ENCODE measurements at regions not wholly inside any gene's neighbourhood (a gene's known extent, or its start where the extent isn't known, plus 50 kb on each side); places are given as distances from the start of the nearest gene placed in this dataset.

- Histone ChIP-seq H3K4me1 (ENCODE audit: insufficient read depth, low read length) (no peaks in the 10 kb centered on the region), H3K4me3 (ENCODE audit: low read length) (no peak overlapping the region), H3K9me3 (ENCODE audit: low read length) (no peaks in the 10 kb centered on the region), H2AFZ (ENCODE audit: low read depth, low read length) (no peak overlapping the region), H3K36me3 (ENCODE audit: insufficient read depth, low read length) (no peaks in the 10 kb centered on the region), H3K27me3 (ENCODE audit: insufficient read depth, low read length) (no peaks in the 10 kb centered on the region)
Measured at GRCh38 chr7:67955061-67955460, 958.4 kb downstream of the TYW1 start.

DNA sequence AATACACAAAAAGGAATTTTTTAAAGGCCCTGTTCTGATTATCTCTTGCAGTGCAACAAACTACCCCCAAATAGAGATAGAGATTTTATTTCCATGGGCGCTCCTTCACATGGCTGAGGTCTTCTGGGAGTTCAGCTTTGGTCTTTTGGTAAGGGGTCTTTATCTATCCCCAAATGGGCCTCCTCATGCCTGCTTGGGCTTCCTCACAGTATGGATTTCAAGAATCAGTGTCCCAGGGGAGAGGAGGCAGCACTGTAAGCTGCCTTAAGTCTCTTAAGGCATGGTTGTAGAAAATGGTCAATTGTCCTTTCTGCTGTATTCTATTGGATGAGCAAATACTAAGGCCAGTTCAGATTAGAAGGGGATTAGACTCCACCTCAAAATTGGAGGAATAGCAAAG, 966.2 kb downstream of the TYW1 start:
- Histone ChIP-seq H2AFZ (ENCODE audit: low read depth, low read length) (no peak overlapping the region), H3K36me3 (ENCODE audit: insufficient read depth, low read length) (no peaks in the 10 kb centered on the region), H3K4me1 (ENCODE audit: insufficient read depth, low read length) (no peaks in the 10 kb centered on the region), H3K27me3 (ENCODE audit: insufficient read depth, low read length) (no peaks in the 10 kb centered on the region), H3K4me3 (ENCODE audit: low read length) (no peak overlapping the region), H3K9me3 (ENCODE audit: low read length) (no peaks in the 10 kb centered on the region)

GRCh38 chr7:67976490-67976889, 979.9 kb downstream of the TYW1 start:
- Histone ChIP-seq H3K4me3 (ENCODE audit: low read length) (no peak overlapping the region), H3K36me3 (ENCODE audit: insufficient read depth, low read length) (no peaks in the 10 kb centered on the region), H3K27me3 (ENCODE audit: insufficient read depth, low read length) (no peaks in the 10 kb centered on the region), H3K9me3 (ENCODE audit: low read length) (no peaks in the 10 kb centered on the region), H2AFZ (ENCODE audit: low read depth, low read length) (no peak overlapping the region), H3K4me1 (ENCODE audit: insufficient read depth, low read length) (no peaks in the 10 kb centered on the region)

DNA sequence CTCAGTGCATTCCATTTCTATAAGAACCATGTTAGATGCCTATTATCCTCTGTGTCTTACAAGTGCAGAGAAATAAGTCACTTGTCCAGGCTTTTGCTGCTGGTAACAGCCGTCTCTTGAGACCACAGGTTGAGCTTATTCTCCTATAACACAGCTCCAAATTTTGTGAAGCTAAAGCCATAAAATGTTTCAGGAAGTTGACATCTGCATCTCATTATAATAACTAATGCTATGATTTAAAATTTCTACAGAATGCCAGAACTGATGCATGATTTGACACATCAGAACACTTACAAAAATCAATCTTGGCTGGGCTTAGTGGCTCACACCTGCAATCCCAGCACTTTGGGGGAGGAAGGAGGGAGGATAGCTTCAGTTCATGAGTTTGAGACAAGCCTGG, 986.9 kb downstream of the TYW1 start:
- no peaks in the 10 kb centered on the region for H3K4me1 ChIP-seq (ENCODE audit: insufficient read depth, low read length)
- no peaks in the 10 kb centered on the region for H3K36me3 ChIP-seq (ENCODE audit: insufficient read depth, low read length)
- no peak overlapping the region for H2AFZ ChIP-seq (ENCODE audit: low read depth, low read length)

GRCh38 chr7:67984326-67984725, 987.7 kb downstream of the TYW1 start:
- Histone ChIP-seq H2AFZ (ENCODE audit: low read depth, low read length) (no peak overlapping the region), H3K36me3 (ENCODE audit: insufficient read depth, low read length) (no peaks in the 10 kb centered on the region), H3K4me1 (ENCODE audit: insufficient read depth, low read length) (no peaks in the 10 kb centered on the region), H3K9me3 (ENCODE audit: low read length) (no peaks in the 10 kb centered on the region), H3K4me3 (ENCODE audit: low read length) (no peak overlapping the region), H3K27me3 (ENCODE audit: insufficient read depth, low read length) (no peaks in the 10 kb centered on the region)

More for the DNA sequence above, 986.9 kb downstream of the TYW1 start:
- Histone ChIP-seq H3K9me3 (ENCODE audit: low read length) (no peaks in the 10 kb centered on the region), H3K27me3 (ENCODE audit: insufficient read depth, low read length) (no peaks in the 10 kb centered on the region), H3K4me3 (ENCODE audit: low read length) (no peak overlapping the region)

- Histone ChIP-seq H3K4me1 (ENCODE audit: insufficient read depth, low read length) (no peaks in the 10 kb centered on the region), H3K27me3 (ENCODE audit: insufficient read depth, low read length) (no peaks in the 10 kb centered on the region), H3K36me3 (ENCODE audit: insufficient read depth, low read length) (no peaks in the 10 kb centered on the region), H2AFZ (ENCODE audit: low read depth, low read length) (no peak overlapping the region), H3K4me3 (ENCODE audit: low read length) (no peak overlapping the region), H3K9me3 (ENCODE audit: low read length) (no peaks in the 10 kb centered on the region)
Measured at GRCh38 chr7:67989142-67989541, 992.5 kb downstream of the TYW1 start.

- no peaks in the 10 kb centered on the region for H3K27me3 ChIP-seq (ENCODE audit: insufficient read depth, low read length)
- no peaks in the 10 kb centered on the region for H3K36me3 ChIP-seq (ENCODE audit: insufficient read depth, low read length)
- no peak overlapping the region for H2AFZ ChIP-seq (ENCODE audit: low read depth, low read length)
- H3K9me3 ChIP-seq (ENCODE audit: low read length) = no peaks in the 10 kb centered on the region
- no peak overlapping the region for H3K4me3 ChIP-seq (ENCODE audit: low read length)
- no peaks in the 10 kb centered on the region for H3K4me1 ChIP-seq (ENCODE audit: insufficient read depth, low read length)
Measured at GRCh38 chr7:67990003-67990402, 993.4 kb downstream of the TYW1 start.

DNA sequence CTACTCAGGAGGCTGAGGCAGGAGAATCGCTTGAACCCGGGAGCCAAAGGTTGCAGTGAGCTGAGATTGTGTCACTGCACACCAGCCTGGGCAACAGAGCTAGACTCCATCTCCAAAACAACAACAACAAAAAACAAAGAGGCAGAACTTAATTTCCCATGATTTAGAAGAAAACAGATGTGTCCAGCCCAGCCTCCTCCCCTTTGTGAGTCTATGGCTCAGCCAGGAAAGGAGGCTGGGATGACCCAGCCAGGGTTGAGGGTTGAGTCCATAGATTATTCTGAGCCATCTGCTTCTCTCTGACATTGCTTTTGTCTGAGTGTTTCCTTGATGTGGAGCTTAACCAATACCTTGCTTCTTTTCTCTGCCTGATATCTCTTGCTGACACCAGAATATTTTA, 994.1 kb downstream of the TYW1 start:
- Histone ChIP-seq H3K9me3 (ENCODE audit: low read length) (no peaks in the 10 kb centered on the region), H2AFZ (ENCODE audit: low read depth, low read length) (no peak overlapping the region), H3K36me3 (ENCODE audit: insufficient read depth, low read length) (no peaks in the 10 kb centered on the region), H3K27me3 (ENCODE audit: insufficient read depth, low read length) (no peaks in the 10 kb centered on the region), H3K4me1 (ENCODE audit: insufficient read depth, low read length) (no peaks in the 10 kb centered on the region), H3K4me3 (ENCODE audit: low read length) (no peak overlapping the region)

DNA sequence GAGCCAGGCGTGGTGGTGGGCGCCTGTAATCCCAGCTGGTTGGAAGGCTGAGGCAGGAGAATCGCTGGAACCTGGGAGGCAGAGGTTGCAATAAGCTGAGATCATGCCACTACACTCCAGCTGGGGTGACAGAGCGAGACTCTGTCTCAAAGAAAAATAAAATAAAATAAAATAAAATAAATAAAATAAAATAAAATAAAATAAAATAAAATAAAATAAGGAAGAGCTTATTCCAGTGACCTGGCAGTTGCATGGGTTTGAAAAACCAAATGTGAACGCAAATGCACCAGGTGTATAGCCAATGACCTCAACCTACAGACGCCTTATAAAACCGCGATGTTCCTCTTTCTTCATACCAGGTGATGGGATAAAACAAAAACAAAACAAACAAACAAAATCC, 995.7 kb downstream of the TYW1 start:
- Histone ChIP-seq H2AFZ (ENCODE audit: low read depth, low read length) (no peak overlapping the region), H3K9me3 (ENCODE audit: low read length) (no peaks in the 10 kb centered on the region), H3K4me1 (ENCODE audit: insufficient read depth, low read length) (no peaks in the 10 kb centered on the region), H3K36me3 (ENCODE audit: insufficient read depth, low read length) (no peaks in the 10 kb centered on the region), H3K27me3 (ENCODE audit: insufficient read depth, low read length) (no peaks in the 10 kb centered on the region), H3K4me3 (ENCODE audit: low read length) (no peak overlapping the region)

DNA sequence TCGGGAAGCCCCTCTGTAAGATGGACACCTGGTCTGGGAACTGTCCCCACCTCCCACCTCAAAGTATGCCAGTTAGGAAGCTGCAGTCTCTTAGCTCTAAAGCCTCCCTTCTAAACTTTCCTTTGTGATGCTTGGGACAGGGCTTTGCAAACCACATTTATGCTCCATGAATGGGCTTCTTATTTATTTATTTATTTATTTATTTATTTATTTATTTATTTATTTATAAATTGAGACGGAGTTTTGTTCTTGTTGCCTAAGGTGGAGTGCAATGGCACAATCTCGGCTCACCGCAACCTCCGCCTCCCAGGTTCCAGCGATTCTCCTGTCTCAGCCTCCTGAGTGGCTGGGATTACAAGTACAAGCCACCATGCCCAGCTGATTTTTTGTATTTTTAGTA, 1009.4 kb downstream of the TYW1 start:
- H3K36me3 ChIP-seq (ENCODE audit: insufficient read depth, low read length) = no peaks in the 10 kb centered on the region
- no peak overlapping the region for H3K4me3 ChIP-seq (ENCODE audit: low read length)
- no peak overlapping the region for H2AFZ ChIP-seq (ENCODE audit: low read depth, low read length)
- no peaks in the 10 kb centered on the region for H3K9me3 ChIP-seq (ENCODE audit: low read length)
- H3K27me3 ChIP-seq (ENCODE audit: insufficient read depth, low read length) = no peaks in the 10 kb centered on the region
- H3K4me1 ChIP-seq (ENCODE audit: insufficient read depth, low read length) = no peaks in the 10 kb centered on the region

DNA sequence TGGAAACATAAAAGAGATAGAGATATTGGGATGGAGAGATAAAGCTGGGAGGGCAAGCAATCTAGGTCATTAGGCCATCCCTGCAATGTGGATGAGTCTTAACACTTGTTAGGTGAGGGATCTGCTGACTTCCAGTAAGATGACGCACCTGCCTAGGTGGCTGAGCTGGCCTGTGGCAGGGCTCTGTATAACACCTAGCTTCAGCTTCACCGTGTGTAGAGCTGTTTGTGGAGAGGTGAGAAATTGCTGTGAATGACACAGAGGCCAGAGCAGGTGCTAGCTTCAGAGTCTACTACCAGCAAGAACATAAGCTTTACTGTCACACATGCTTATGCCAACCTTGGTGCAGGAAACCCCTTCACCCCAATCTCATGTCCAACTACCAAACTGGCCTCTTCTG, 1010.0 kb downstream of the TYW1 start:
- no peaks in the 10 kb centered on the region for H3K36me3 ChIP-seq (ENCODE audit: insufficient read depth, low read length)
- no peak overlapping the region for H2AFZ ChIP-seq (ENCODE audit: low read depth, low read length)
- no peaks in the 10 kb centered on the region for H3K9me3 ChIP-seq (ENCODE audit: low read length)
- H3K27me3 ChIP-seq (ENCODE audit: insufficient read depth, low read length) = no peaks in the 10 kb centered on the region
- H3K4me3 ChIP-seq (ENCODE audit: low read length) = no peak overlapping the region
- no peaks in the 10 kb centered on the region for H3K4me1 ChIP-seq (ENCODE audit: insufficient read depth, low read length)

GRCh38 chr7:68009716-68010115, 1013.1 kb downstream of the TYW1 start:
- H3K4me1 ChIP-seq (ENCODE audit: insufficient read depth, low read length) = no peaks in the 10 kb centered on the region
- no peaks in the 10 kb centered on the region for H3K27me3 ChIP-seq (ENCODE audit: insufficient read depth, low read length)
- H3K36me3 ChIP-seq (ENCODE audit: insufficient read depth, low read length) = no peaks in the 10 kb centered on the region
- no peak overlapping the region for H3K4me3 ChIP-seq (ENCODE audit: low read length)
- no peak overlapping the region for H2AFZ ChIP-seq (ENCODE audit: low read depth, low read length)
- H3K9me3 ChIP-seq (ENCODE audit: low read length) = no peaks in the 10 kb centered on the region

DNA sequence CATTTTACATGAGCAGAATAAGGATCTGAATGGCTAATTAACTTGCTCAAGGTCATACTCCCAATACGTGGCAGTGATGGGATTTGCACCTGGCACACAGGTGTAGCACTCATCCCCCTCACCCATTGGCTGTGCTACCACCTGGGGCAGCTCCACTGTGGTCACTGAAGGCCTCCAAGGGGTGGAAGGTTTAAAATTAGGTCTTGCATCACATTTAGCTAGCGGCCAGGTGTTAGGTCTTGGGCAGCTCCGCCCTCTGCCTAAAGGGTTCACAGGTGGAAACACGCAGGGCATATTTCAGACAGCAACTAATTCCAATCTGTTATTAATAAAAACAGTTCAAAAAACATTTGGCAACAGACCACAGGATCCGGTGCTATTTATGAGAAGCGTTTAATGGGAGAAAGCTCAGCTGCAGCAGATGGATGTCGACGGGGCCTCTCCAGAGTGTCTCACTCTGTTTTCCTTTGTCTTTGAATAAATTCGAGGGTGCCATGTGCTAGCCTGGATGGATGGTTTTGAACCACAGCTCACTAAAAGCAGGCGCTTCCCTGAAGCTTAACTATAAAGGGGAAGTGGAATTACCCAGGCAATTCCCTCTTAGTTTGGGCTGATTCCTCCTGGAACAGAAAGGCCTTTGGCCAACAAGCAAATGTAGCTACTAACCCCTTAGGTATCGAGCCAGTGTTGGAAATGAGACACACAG, 1017.6 kb downstream of the TYW1 start:
- Histone ChIP-seq H3K4me3 (ENCODE audit: low read length) (no peak overlapping the region), H3K4me1 (ENCODE audit: insufficient read depth, low read length) (no peaks in the 10 kb centered on the region), H2AFZ (ENCODE audit: low read depth, low read length) (no peak overlapping the region), H3K36me3 (ENCODE audit: insufficient read depth, low read length) (no peaks in the 10 kb centered on the region), H3K27me3 (ENCODE audit: insufficient read depth, low read length) (no peaks in the 10 kb centered on the region), H3K9me3 (ENCODE audit: low read length) (no peaks in the 10 kb centered on the region)
